ENCODE measurements at regions not wholly inside any gene's neighbourhood (a gene's known extent, or its start where the extent isn't known, plus 50 kb on each side); places are given as distances from the start of the nearest gene placed in this dataset.
"Not testable (repeated sequence)": the region's sequence is repeated elsewhere in the genome, so short reads cannot be mapped to it uniquely, and the experiment has no call there.

DNA sequence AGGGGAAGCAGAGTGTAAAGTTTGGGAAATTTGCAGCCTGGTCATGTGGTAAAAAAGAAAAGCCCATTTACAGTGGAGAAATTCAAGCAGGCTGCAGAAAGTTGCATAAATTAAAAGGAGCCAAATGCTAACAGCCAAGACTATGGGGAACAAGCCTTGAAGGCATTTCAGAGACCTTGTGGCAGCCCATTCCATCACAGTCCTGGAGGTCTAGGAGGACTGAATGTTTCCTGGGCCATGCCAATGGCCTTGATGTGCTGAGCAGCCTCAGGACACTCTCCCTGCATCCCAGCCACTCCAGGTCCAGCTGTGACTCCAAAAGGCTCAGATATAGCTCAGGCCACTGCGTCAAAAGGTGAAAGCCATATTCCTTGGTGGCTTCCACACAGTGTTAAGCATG lies 1202.4 kb upstream of the ATXN8OS start:
- no peak for DNase-seq
- Histone ChIP-seq H4K20me1 (ENCODE audit: insufficient read depth) (no peaks in the 10 kb centered on the region), H2AFZ (no peak overlapping the region), H3K36me3 (ENCODE audit: low read depth) (no peaks in the 10 kb centered on the region), H3K9me3 (ENCODE audit: low read depth) (peaks cover 6% of the 10 kb centered on the region), H3K9me2 (ENCODE audit: insufficient read depth) (no peaks in the 10 kb centered on the region), H3F3A (ENCODE audit: insufficient read depth) (no peaks in the 10 kb centered on the region), H3K9ac (no peak overlapping the region), H3K27ac (no peak overlapping the region), H3K4me1 (ENCODE audit: insufficient read depth) (no peaks in the 10 kb centered on the region), H3K27me3 (replicated peaks; ENCODE audit: insufficient read depth) (no peaks in the 10 kb centered on the region), H3K4me3 (no peak overlapping the region), H3K4me2 (ENCODE audit: unreplicated experiment) (no peak overlapping the region), H3K79me2 (ENCODE audit: insufficient read depth) (no peaks in the 10 kb centered on the region)
- 15 to 23% methylated on average over 1 of the region's 1 CpG for WGBS, 2 experiments (ENCODE audit: low coverage in 1 of 2, low lambda C conversion rate in 2 of 2, missing lambda C conversion rate in 2 of 2)
- TF ChIP-seq EZH2 (IDR thresholded peaks at IDR 0.05; ENCODE audit: insufficient read depth, poor library complexity, severe bottlenecking) (no peak), EZH2phosphoT487 (IDR thresholded peaks at IDR 0.05; ENCODE audit: insufficient read depth, low read depth) (no peak)
- in situ Hi-C loops (cut with MboI) = no loop called here

DNA sequence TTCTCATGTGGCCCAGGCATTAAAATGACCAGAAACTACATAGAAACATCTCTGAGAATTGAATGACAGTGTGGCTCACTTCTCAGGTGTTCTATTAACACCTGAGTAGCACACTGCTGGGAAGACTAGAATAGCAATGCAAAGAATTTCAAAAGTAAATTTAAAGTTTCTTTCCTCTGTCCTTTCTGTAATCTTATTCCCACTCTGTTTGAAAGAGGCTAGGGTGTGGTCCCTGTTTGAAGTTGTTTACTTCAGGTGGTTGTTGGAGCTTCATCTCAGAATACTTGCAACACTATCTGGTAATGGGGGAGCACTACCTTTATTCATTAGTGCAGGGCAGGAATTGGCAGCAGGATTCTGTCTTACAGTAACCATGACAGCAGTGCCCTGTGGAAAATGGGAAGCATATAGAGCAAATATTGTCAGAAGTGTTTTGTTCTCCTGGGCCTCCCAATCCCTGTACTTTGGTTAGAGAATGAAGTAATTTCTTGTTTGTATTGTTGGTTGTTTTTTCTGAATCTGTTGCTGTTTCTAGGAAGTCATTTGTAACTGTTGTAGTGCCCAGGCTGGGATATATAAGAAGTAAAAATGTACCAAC lies 1210.2 kb upstream of the ATXN8OS start:
- H3K4me2 ChIP-seq (ENCODE audit: unreplicated experiment) = no peak overlapping the region
- no peak overlapping the region for H3K27ac ChIP-seq
- H3K27me3 ChIP-seq (replicated peaks; ENCODE audit: insufficient read depth) = no peaks in the 10 kb centered on the region
- H3F3A ChIP-seq (ENCODE audit: insufficient read depth) = no peaks in the 10 kb centered on the region
- no peaks in the 10 kb centered on the region for H3K9me3 ChIP-seq (ENCODE audit: low read depth)
- no peaks in the 10 kb centered on the region for H3K9me2 ChIP-seq (ENCODE audit: insufficient read depth)
- H2AFZ ChIP-seq = no peak overlapping the region
- in situ Hi-C loops (cut with MboI) = no loop called here
- no peaks in the 10 kb centered on the region for H3K36me3 ChIP-seq (ENCODE audit: low read depth)
- no peak overlapping the region for H3K9ac ChIP-seq
- no peaks in the 10 kb centered on the region for H3K79me2 ChIP-seq (ENCODE audit: insufficient read depth)
- H3K4me3 ChIP-seq = no peak overlapping the region
- no peaks in the 10 kb centered on the region for H4K20me1 ChIP-seq (ENCODE audit: insufficient read depth)
- no peaks in the 10 kb centered on the region for H3K4me1 ChIP-seq (ENCODE audit: insufficient read depth)
- DNase-seq = no peak
- TF ChIP-seq EZH2 (IDR thresholded peaks at IDR 0.05; ENCODE audit: insufficient read depth, poor library complexity, severe bottlenecking) (no peak), EZH2phosphoT487 (IDR thresholded peaks at IDR 0.05; ENCODE audit: insufficient read depth, low read depth) (no peak)

DNA sequence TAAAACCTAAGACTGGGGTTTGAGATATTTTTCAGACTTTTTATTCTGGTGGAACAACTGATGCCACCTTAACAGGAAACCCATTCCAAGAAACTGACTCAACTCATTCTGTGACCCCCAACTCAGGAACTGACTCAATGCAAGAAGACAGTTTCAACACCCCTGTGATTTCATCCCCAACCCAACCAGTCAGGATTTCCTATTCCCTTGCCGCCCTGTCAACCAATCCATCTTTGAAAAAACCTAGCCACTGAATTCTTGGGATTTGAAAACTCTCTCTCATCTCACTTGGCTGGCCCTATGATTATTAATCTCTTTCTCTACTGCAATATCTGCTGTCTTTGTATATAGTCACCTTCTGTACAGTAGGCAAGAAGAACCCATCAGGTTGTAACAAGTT lies 1211.9 kb upstream of the ATXN8OS start:
- Histone ChIP-seq H3K4me2 (ENCODE audit: unreplicated experiment) (no peak overlapping the region), H3K4me3 (no peak overlapping the region), H3K79me2 (ENCODE audit: insufficient read depth) (no peaks in the 10 kb centered on the region), H3K36me3 (ENCODE audit: low read depth) (no peaks in the 10 kb centered on the region), H4K20me1 (ENCODE audit: insufficient read depth) (no peaks in the 10 kb centered on the region), H3K9me3 (ENCODE audit: low read depth) (no peaks in the 10 kb centered on the region), H3K27me3 (replicated peaks; ENCODE audit: insufficient read depth) (no peaks in the 10 kb centered on the region), H3K4me1 (ENCODE audit: insufficient read depth) (no peaks in the 10 kb centered on the region), H3K9ac (no peak overlapping the region), H3K27ac (no peak overlapping the region), H3K9me2 (ENCODE audit: insufficient read depth) (no peaks in the 10 kb centered on the region), H3F3A (ENCODE audit: insufficient read depth) (no peaks in the 10 kb centered on the region), H2AFZ (no peak overlapping the region)
- WGBS, 2 experiments (ENCODE audit: low coverage in 1 of 2, low lambda C conversion rate in 2 of 2, missing lambda C conversion rate in 2 of 2) = 11 to 12% methylated on average over 1 of the region's 1 CpG
- in situ Hi-C loops (cut with MboI) = no loop called here
- TF ChIP-seq EZH2phosphoT487 (IDR thresholded peaks at IDR 0.05; ENCODE audit: insufficient read depth, low read depth) = no peak
- no peak for TF ChIP-seq EZH2 (IDR thresholded peaks at IDR 0.05; ENCODE audit: insufficient read depth, poor library complexity, severe bottlenecking)
- no peak for DNase-seq

- H3K9ac ChIP-seq; in situ Hi-C loops (cut with MboI); H3K4me1 ChIP-seq (ENCODE audit: insufficient read depth); H3K4me2 ChIP-seq (ENCODE audit: unreplicated experiment); H3K27me3 ChIP-seq (replicated peaks; ENCODE audit: insufficient read depth); H3K27ac ChIP-seq; H3K36me3 ChIP-seq (ENCODE audit: low read depth); H3K4me3 ChIP-seq; H2AFZ ChIP-seq; H4K20me1 ChIP-seq (ENCODE audit: insufficient read depth); DNase-seq; H3K79me2 ChIP-seq (ENCODE audit: insufficient read depth); H3F3A ChIP-seq (ENCODE audit: insufficient read depth); H3K9me3 ChIP-seq (ENCODE audit: low read depth); H3K9me2 ChIP-seq (ENCODE audit: insufficient read depth): not testable (repeated sequence)
- 7 to 12% methylated on average over 2 of the region's 2 CpGs for WGBS, 2 experiments (ENCODE audit: low coverage in 1 of 2, low lambda C conversion rate in 2 of 2, missing lambda C conversion rate in 2 of 2)
Observed at GRCh38 chr13:68893721-68894120, 1213.9 kb upstream of the ATXN8OS start.

DNA sequence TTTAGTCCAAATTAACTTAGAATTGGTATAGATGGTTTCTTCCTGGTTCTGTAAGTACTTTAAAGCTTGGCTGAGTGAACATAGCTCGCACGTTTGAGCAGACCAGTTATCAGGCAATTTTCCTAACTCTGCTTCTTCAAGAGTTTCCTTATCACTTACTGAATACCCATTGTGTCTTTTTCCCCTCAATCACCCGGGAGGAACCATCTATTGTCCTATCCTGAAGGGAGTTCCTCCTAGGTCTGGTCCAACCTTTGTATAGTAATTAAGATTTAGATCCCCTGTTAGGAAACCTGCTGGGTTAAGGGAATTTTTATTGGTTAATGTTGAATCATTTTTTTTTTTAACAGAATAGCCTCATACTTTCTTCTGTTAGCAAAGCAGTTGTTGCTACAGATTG lies 1215.0 kb upstream of the ATXN8OS start:
- H3K9me2 ChIP-seq (ENCODE audit: insufficient read depth); in situ Hi-C loops (cut with MboI); H3K36me3 ChIP-seq (ENCODE audit: low read depth); H2AFZ ChIP-seq; H3F3A ChIP-seq (ENCODE audit: insufficient read depth); H3K27me3 ChIP-seq (replicated peaks; ENCODE audit: insufficient read depth); H3K79me2 ChIP-seq (ENCODE audit: insufficient read depth); H3K9ac ChIP-seq; H3K27ac ChIP-seq; H4K20me1 ChIP-seq (ENCODE audit: insufficient read depth); H3K4me3 ChIP-seq; H3K4me2 ChIP-seq (ENCODE audit: unreplicated experiment); H3K9me3 ChIP-seq (ENCODE audit: low read depth); DNase-seq; H3K4me1 ChIP-seq (ENCODE audit: insufficient read depth): not testable (repeated sequence)
- 26 to 29% methylated on average over 3 of the region's 3 CpGs for WGBS, 2 experiments (ENCODE audit: low coverage in 1 of 2, low lambda C conversion rate in 2 of 2, missing lambda C conversion rate in 2 of 2)

GRCh38 chr13:68890101-68890500 lies 1217.5 kb upstream of the ATXN8OS start:
- H3K79me2 ChIP-seq (ENCODE audit: insufficient read depth); H3K36me3 ChIP-seq (ENCODE audit: low read depth); H3K9me3 ChIP-seq (ENCODE audit: low read depth); H2AFZ ChIP-seq; H3K27me3 ChIP-seq (replicated peaks; ENCODE audit: insufficient read depth); H3K9ac ChIP-seq; H3K9me2 ChIP-seq (ENCODE audit: insufficient read depth); H3K27ac ChIP-seq; H4K20me1 ChIP-seq (ENCODE audit: insufficient read depth); H3K4me1 ChIP-seq (ENCODE audit: insufficient read depth); in situ Hi-C loops (cut with MboI); DNase-seq; H3K4me2 ChIP-seq (ENCODE audit: unreplicated experiment); H3K4me3 ChIP-seq; H3F3A ChIP-seq (ENCODE audit: insufficient read depth): not testable (repeated sequence)
- 41 to 46% methylated on average over 7 of the region's 7 CpGs for WGBS, 2 experiments (ENCODE audit: low coverage in 1 of 2, low lambda C conversion rate in 2 of 2, missing lambda C conversion rate in 2 of 2)

Data from GM23248 (cell line).